ENCODE measurements at regions not wholly inside any gene's neighbourhood (a gene's known extent, or its start where the extent isn't known, plus 50 kb on each side); places are given as distances from the start of the nearest gene placed in this dataset.

DNA sequence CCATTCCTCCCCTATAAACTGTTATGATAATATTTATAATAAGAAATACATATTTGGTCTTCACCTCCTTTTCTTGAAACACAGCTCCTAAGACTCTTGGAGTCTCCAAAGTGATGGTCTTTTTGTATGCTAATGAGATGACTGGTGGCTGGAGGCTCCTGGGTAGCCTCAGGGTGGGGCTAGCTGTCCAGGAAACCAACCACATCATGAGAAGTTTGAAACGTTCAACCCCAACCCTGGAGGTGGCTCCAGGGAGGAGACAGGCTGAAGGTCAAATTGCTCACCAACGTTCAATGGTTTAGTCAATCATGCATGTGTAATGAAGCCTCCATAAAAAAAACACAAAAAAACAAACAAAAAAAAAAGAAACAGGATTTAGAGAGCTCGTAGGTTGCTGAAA lies 298.7 kb upstream of the MGAT5 start:
- CTCF ChIA-PET, result no interaction called here
- no peak overlapping the region for H3K4me3 Mint-ChIP-seq
- no peaks in the 10 kb centered on the region for H3K9me3 Mint-ChIP-seq

DNA sequence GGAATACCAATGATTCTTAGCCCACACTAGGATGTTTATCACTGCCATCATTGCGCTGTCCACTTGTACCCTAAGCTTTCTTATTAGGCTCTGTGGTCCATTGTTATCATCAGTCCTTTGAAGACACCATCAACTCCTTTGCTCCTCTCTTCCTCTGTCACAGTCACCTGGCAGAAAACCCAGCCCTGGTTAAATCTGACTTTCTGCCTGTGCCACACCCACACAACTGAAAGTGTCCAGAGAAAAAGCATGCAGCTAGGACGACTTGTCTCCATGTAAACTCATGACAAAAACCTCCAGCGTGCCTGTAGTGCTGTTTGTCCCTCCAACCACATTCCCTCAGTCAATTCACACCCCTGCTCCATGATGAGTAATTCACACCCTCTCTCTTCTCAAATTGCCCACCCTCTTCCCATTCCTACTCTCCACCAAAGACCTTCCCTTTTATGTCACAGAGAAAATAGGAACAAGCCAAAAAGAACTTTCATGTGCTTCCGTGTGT lies 297.4 kb upstream of the MGAT5 start:
- TF ChIP-seq, protein P1, sequence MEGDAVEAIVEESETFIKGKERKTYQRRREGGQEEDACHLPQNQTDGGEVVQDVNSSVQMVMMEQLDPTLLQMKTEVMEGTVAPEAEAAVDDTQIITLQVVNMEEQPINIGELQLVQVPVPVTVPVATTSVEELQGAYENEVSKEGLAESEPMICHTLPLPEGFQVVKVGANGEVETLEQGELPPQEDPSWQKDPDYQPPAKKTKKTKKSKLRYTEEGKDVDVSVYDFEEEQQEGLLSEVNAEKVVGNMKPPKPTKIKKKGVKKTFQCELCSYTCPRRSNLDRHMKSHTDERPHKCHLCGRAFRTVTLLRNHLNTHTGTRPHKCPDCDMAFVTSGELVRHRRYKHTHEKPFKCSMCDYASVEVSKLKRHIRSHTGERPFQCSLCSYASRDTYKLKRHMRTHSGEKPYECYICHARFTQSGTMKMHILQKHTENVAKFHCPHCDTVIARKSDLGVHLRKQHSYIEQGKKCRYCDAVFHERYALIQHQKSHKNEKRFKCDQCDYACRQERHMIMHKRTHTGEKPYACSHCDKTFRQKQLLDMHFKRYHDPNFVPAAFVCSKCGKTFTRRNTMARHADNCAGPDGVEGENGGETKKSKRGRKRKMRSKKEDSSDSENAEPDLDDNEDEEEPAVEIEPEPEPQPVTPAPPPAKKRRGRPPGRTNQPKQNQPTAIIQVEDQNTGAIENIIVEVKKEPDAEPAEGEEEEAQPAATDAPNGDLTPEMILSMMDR (IDR thresholded peaks at IDR 0.05), result no peak
- H3K27me3 Mint-ChIP-seq, result no peaks in the 10 kb centered on the region
- H3K4me1 Mint-ChIP-seq, result peaks cover 56% of the 10 kb centered on the region
- H3K36me3 Mint-ChIP-seq (ENCODE audit: low read depth), result no peaks in the 10 kb centered on the region
- H3K27ac Mint-ChIP-seq, result no peak overlapping the region
- CTCF ChIA-PET, result no interaction called here
- no peak for DNase-seq
- intact Hi-C loops (cut with micrococcal nuclease), result loop anchor here (10.0 kb wide), 2 partner anchors 248 to 778 kb away; no protein-coding TSS in a partner anchor
- ATAC-seq (ENCODE audit: low read depth), result no peak
- no peaks in the 10 kb centered on the region for H3K9me3 Mint-ChIP-seq
- POLR2A ChIA-PET, result no interaction called here
- no peak overlapping the region for H3K4me3 Mint-ChIP-seq

More for the DNA sequence above, 298.7 kb upstream of the MGAT5 start:
- ATAC-seq (ENCODE audit: low read depth), result no peak
- DNase-seq, result no peak
- H3K27ac Mint-ChIP-seq, result no peak overlapping the region
- H3K36me3 Mint-ChIP-seq (ENCODE audit: low read depth), result no peaks in the 10 kb centered on the region
- no peaks in the 10 kb centered on the region for H3K27me3 Mint-ChIP-seq
- TF ChIP-seq, protein P1 (IDR thresholded peaks at IDR 0.05), result no peak
- peaks cover 69% of the 10 kb centered on the region for H3K4me1 Mint-ChIP-seq
- POLR2A ChIA-PET, result interaction anchor here (0.7 kb wide), 1 partner anchor 778 kb away, joined by 7 read pairs; no protein-coding TSS in a partner anchor
- intact Hi-C loops (cut with micrococcal nuclease), result loop anchor here (2.0 to 10.0 kb wide), 3 partner anchors 250 to 964 kb away; partner anchors contain the start of gene CCNT2

DNA sequence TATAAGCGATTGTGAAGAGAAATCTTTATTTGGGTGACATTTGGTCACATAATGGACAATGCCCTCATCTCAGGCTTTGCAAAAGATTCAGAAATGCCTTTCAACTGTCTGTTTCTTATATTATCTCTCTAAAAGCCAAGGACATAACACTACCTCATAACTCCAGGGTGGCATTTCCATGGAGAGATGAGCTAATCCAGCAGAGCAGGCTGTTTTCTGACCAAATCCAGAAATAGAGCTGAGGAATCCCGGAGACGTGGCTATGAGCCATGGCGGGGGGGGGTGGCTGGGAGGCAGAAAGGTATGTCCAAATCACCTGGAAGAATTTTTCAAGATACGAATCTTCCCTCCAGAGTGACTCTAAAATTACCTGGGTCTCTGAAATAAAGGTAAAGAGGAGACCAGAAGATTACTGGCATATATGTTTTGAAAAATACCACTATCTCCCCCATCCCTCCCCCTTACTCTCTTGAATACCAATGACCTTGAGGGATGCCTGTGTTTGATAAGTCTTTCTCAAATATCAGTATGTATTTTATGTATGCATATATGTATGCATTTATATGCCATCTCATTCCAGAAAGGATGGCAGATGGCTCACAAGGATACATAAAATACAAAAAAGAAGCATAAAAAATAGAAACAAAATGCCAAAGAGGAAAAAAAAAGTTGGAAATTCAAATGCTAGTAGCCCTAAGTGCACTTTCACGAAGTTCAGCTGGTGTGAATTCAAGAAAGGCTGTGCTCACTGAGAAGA lies 296.0 kb upstream of the MGAT5 start:
- ChIA-PET CTCF (interaction anchor here (1.0 kb wide), 1 partner anchor 71 kb away, joined by 4 read pairs; no protein-coding TSS in a partner anchor), POLR2A (no interaction called here)
- ATAC-seq (ENCODE audit: low read depth), result no peak
- Mint-ChIP-seq H3K36me3 (ENCODE audit: low read depth) (no peaks in the 10 kb centered on the region), H3K4me1 (peaks cover 42% of the 10 kb centered on the region), H3K4me3 (no peak overlapping the region), H3K9me3 (no peaks in the 10 kb centered on the region), H3K27ac (no peak overlapping the region), H3K27me3 (no peaks in the 10 kb centered on the region)
- TF ChIP-seq, protein P1 (IDR thresholded peaks at IDR 0.05), result no peak
- DNase-seq, result no peak
- intact Hi-C loops (cut with micrococcal nuclease), result loop anchor here (10.0 kb wide), 2 partner anchors 247 to 777 kb away; no protein-coding TSS in a partner anchor

DNA sequence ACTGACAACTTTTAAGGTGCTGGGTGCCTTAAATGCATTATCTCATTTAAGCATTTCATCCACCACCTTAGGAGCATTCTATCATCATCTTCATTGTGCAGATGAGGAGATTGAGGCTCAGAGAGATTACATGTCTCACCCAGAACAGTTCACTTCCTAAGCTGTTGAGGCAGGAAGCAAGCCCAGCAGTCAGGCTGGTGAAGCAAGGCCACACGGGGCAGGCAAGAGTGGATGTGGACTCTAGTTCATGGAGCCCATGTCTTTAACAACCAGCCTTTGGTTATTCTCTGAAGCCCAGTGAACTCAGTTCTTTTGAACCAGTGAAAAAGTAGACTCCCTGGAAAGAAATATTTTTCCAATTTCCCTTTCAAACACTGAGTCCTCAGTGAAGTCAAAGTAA lies 294.8 kb upstream of the MGAT5 start:
- H3K27ac Mint-ChIP-seq, result no peak overlapping the region
- H3K4me1 Mint-ChIP-seq, result peaks cover 30% of the 10 kb centered on the region
- H3K4me3 Mint-ChIP-seq, result no peak overlapping the region
- no peaks in the 10 kb centered on the region for H3K36me3 Mint-ChIP-seq (ENCODE audit: low read depth)
- no peak for DNase-seq
- CTCF ChIA-PET, result interaction anchor here (1.0 kb wide), 1 partner anchor 72 kb away, joined by 4 read pairs; no protein-coding TSS in a partner anchor
- H3K9me3 Mint-ChIP-seq, result no peaks in the 10 kb centered on the region
- POLR2A ChIA-PET, result no interaction called here
- no peaks in the 10 kb centered on the region for H3K27me3 Mint-ChIP-seq
- intact Hi-C loops (cut with micrococcal nuclease), result loop anchor here (10.0 kb wide), 2 partner anchors 246 to 776 kb away; no protein-coding TSS in a partner anchor
- ATAC-seq (ENCODE audit: low read depth), result no peak
- TF ChIP-seq, protein P1 (IDR thresholded peaks at IDR 0.05), result no peak

DNA sequence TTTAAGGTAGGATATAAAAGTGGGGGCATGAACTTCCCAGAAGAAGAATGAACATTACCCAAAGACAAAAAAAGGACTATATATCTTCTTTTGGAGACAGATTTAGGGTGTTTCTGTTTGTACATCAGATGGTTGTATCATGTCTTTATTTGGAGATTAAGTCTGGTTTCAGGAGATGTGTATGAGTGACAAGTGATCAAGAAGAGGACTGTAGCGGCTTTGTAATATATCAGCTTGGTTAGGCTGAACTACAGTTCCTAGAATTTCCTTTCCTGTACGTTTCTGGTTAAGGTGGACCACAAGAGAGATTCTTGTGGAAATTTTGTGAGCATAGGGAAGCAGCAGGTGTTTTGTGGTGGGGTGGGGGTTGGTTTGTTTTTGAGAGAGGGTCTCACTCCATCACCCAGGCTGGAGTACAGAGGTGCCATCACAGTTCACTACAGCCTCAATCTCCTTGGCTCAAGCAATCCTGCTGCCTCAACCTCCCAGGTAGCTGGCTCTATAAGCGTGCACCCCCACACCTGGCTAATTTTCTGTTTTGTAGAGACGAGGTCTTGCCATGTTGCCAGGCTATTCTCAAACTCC lies 287.1 kb upstream of the MGAT5 start:
- no peaks in the 10 kb centered on the region for H3K9me3 Mint-ChIP-seq
- no peak for ATAC-seq (ENCODE audit: low read depth)
- no peak for DNase-seq
- peaks cover 13% of the 10 kb centered on the region for H3K4me1 Mint-ChIP-seq
- intact Hi-C loops (cut with micrococcal nuclease), result loop anchor here (5.0 kb wide), 1 partner anchor 45 kb away; no protein-coding TSS in a partner anchor
- ChIA-PET CTCF (no interaction called here), POLR2A (no interaction called here)
- no peak overlapping the region for H3K27ac Mint-ChIP-seq
- no peak overlapping the region for H3K4me3 Mint-ChIP-seq
- no peaks in the 10 kb centered on the region for H3K36me3 Mint-ChIP-seq (ENCODE audit: low read depth)
- peaks cover under 1% of the 10 kb centered on the region for H3K27me3 Mint-ChIP-seq
- TF ChIP-seq, protein P1 (IDR thresholded peaks at IDR 0.05), result no peak

Data from activated B cell treated with CpG ODN at 0.5 μM for 24 hours (primary cell).